ENCODE measurements at regions not wholly inside any gene's neighbourhood (a gene's known extent, or its start where the extent isn't known, plus 50 kb on each side); places are given as distances from the start of the nearest gene placed in this dataset.

DNA sequence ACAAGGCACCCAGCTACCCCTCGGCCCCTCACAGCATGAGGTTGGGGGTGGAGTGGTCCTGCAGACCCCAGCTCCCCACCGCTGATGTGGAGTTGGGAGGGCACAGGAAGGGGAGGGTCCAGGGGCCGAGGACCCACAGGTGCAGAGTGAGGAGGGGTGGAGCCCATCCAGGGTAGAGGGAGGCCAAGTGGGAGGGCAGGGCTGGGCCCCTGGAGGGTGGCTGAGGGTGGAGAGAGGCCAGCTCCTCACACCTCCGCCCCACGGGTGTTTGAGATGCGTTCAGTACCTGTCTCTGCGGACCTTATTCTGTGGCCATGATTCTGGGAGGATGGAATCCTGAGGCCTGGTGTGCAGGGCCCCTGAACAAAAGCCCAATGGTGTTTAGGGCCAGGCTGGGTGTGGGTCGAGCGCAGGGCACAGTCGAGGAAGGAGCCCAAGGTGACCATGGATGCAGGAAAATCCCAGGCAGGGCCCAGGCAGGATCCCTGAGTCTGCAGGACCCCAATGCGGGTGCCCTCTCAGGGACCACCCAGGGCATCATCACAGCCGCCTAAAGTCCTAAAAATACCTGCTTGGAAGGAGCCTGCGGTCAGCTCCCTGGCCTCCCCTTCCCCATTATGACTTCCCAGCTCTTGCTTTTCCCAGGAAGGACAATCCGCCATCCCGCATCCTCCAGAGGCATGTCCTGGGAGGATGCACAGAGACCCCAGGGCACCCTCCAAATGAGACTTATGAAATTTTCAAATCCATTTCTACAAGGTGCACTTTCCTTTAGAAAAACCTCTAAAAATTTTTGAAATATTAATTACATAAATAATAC lies 377.1 kb upstream of the SFSWAP start:
- TF ChIP-seq L3MBTL2 (conservative IDR thresholded peaks at IDR 0.05) (no peak), SUZ12 (IDR thresholded peaks at IDR 0.05) (no peak), FOXK2 (IDR thresholded peaks at IDR 0.05) (no peak), CTBP1 (IDR thresholded peaks at IDR 0.05; ENCODE audit: borderline replicate concordance) (no peak), TARDBP (IDR thresholded peaks at IDR 0.05) (no peak), HDGF (IDR thresholded peaks at IDR 0.05; ENCODE audit: borderline replicate concordance) (no peak), SP1 (IDR thresholded peaks at IDR 0.05) (no peak), BHLHE40 (IDR thresholded peaks at IDR 0.05; ENCODE audit: borderline replicate concordance) (no peak), ARNT (IDR thresholded peaks at IDR 0.05) (no peak), LEF1 (IDR thresholded peaks at IDR 0.05; ENCODE audit: borderline replicate concordance) (no peak), ELF4 (IDR thresholded peaks at IDR 0.05) (no peak), ZNF384 (IDR thresholded peaks at IDR 0.05) (no peak), FOXM1 (IDR thresholded peaks at IDR 0.05; ENCODE audit: borderline replicate concordance) (no peak)
- TF ChIP-seq, protein P1, sequence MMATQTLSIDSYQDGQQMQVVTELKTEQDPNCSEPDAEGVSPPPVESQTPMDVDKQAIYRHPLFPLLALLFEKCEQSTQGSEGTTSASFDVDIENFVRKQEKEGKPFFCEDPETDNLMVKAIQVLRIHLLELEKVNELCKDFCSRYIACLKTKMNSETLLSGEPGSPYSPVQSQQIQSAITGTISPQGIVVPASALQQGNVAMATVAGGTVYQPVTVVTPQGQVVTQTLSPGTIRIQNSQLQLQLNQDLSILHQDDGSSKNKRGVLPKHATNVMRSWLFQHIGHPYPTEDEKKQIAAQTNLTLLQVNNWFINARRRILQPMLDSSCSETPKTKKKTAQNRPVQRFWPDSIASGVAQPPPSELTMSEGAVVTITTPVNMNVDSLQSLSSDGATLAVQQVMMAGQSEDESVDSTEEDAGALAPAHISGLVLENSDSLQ (IDR thresholded peaks at IDR 0.05): no peak
